GM12878 (cell line): ENCODE measurements at regions not wholly inside any gene's neighbourhood (a gene's known extent, or its start where the extent isn't known, plus 50 kb on each side); places are given as distances from the start of the nearest gene placed in this dataset.

Experiments
- ATAC-seq: fragments of 200-7000 bp; cut with Tn5 transposase; 3 replicates; pipeline ENCODE4 v1.9.1; 2020; ENCODE audit warnings: mild to moderate bottlenecking, moderate library complexity
- BruUV-seq: library from RNA; stranded (reverse); fragments of 400-500 nt; replicated peaks from 2 replicates; lab custom pipeline; 2021; lab: Mats Ljungman, UMichigan
- CTCF ChIA-PET: fragments of 300-600 bp; sonication (Branson Sonifier 250); formaldehyde crosslinking; extraction: SDS; loops from one replicate; lab custom pipeline; 2021; ENCODE audit warnings: inconsistent platforms; lab: Yijun Ruan, JAX
- POLR2A ChIA-PET: fragments of 350-600 bp; formaldehyde crosslinking; extraction: SDS; loops from one replicate; lab custom pipeline; 2021; ENCODE audit warnings: inconsistent platforms; lab: Charles Lee
- RAD21 ChIA-PET: fragments of 300-600 bp; sonication (Branson Sonifier 250); formaldehyde crosslinking; loops from one replicate; lab custom pipeline; 2023; ENCODE audit warnings: antibody characterized with exemption; ENCODE audit not compliant: unreplicated experiment; lab: Charles Lee
- SMC1A ChIA-PET: fragments of 300-600 bp; sonication (Branson Sonifier 250); formaldehyde crosslinking; loops from one replicate; lab custom pipeline; 2023; ENCODE audit not compliant: unreplicated experiment, uncharacterized antibody; lab: Charles Lee
- DNase-seq: peaks from one replicate; pipeline ENCODE4 v3.0.0-alpha.2; 2011; ENCODE audit warnings: low read depth, low spot score
- FAIRE-seq: peaks from 3 replicates; lab custom pipeline; 2011; peaks lifted over from hg19 to GRCh38; lab: Jason Lieb, UNC
- H2AFZ ChIP-seq: 2 replicates; pipeline ENCODE4 v1.6.0; 2011; ENCODE audit warnings: low read depth, low read length, control low read depth; ENCODE audit not compliant: control insufficient read depth
- H3K27ac ChIP-seq: 2 replicates; pipeline ENCODE4 v1.5.1; 2011; ENCODE audit warnings: control low read depth; ENCODE audit not compliant: control insufficient read depth, insufficient read depth
- H3K27me3 ChIP-seq, 2 experiments: replicated peaks in 1 of 2; 2 replicates each; pipeline versions ENCODE4 v1.6.0 to v1.6.1; 2011; ENCODE audit warnings: low read length in 1 of 2; ENCODE audit not compliant: control insufficient read depth in 2 of 2, insufficient read depth in 2 of 2
- H3K36me3 ChIP-seq, 2 experiments: 2 replicates each; pipeline ENCODE4 v1.5.1; 2011; ENCODE audit warnings: low read length in 1 of 2; ENCODE audit not compliant: control insufficient read depth in 2 of 2, insufficient read depth in 2 of 2
- H3K4me1 ChIP-seq: 2 replicates; pipeline ENCODE4 v1.6.1; 2011; ENCODE audit warnings: mild to moderate bottlenecking, low read length, moderate library complexity, mixed read lengths; ENCODE audit not compliant: control insufficient read depth, insufficient read depth
- H3K4me2 ChIP-seq: 2 replicates; pipeline ENCODE4 v1.6.0; 2011; ENCODE audit warnings: control low read depth; ENCODE audit not compliant: control insufficient read depth, insufficient read depth
- H3K4me3 ChIP-seq: fragments of 200-600 bp; sonication (generic); 2 replicates; pipeline ENCODE4 v1.5.1; 2016
- H3K79me2 ChIP-seq: 2 replicates; pipeline ENCODE4 v1.6.0; 2011; ENCODE audit warnings: low read length; ENCODE audit not compliant: control insufficient read depth, insufficient read depth
- H3K9ac ChIP-seq: 2 replicates; pipeline ENCODE4 v1.8.0; 2011; ENCODE audit warnings: low read length, control low read depth, mixed read lengths; ENCODE audit not compliant: control insufficient read depth, insufficient read depth
- H3K9me3 ChIP-seq: replicated peaks from 3 replicates; pipeline ENCODE4 v1.5.1; 2011; ENCODE audit warnings: mild to moderate bottlenecking, low read length; ENCODE audit not compliant: control insufficient read depth, insufficient read depth
- H4K20me1 ChIP-seq: 2 replicates; pipeline ENCODE4 v1.6.0; 2011; ENCODE audit not compliant: control insufficient read depth, insufficient read depth
- BHLHE40 ChIP-seq, 2 experiments: fragments of 450-650 bp in 1 of 2; IDR thresholded peaks; 2 replicates each; pipeline ENCODE4 v1.6.1; 2011 to 2017; ENCODE audit warnings: low read depth in 2 of 2, borderline replicate concordance in 1 of 2, improper control_type of control experiment in 1 of 2, low read length in 1 of 2, mild to moderate bottlenecking in 1 of 2
- FOS ChIP-seq: IDR thresholded peaks from 3 replicates; pipeline ENCODE4 v1.6.1; 2011; ENCODE audit warnings: borderline replicate concordance; ENCODE audit not compliant: insufficient read length; ENCODE audit errors: extremely low read depth
- GABPA ChIP-seq: IDR thresholded peaks from 2 replicates; pipeline ENCODE4 v1.6.1; 2014; ENCODE audit warnings: antibody characterized with exemption, low read depth, mild to moderate bottlenecking, inconsistent platforms
- GATAD2B ChIP-seq: fragments of 450-650 bp; conservative IDR thresholded peaks from 2 replicates; pipeline ENCODE4 v1.6.1; 2017; ENCODE audit warnings: low read depth, mild to moderate bottlenecking, moderate library complexity
- IRF4 ChIP-seq: IDR thresholded peaks from 2 replicates; pipeline ENCODE4 v1.6.1; 2011; ENCODE audit warnings: low read depth, low read length
- MTA2 ChIP-seq: fragments of 450-650 bp; IDR thresholded peaks from 2 replicates; pipeline ENCODE4 v1.6.1; 2016; ENCODE audit warnings: low read depth, mild to moderate bottlenecking, moderate library complexity
- NFXL1 ChIP-seq: fragments of 450-650 bp; IDR thresholded peaks from 2 replicates; pipeline ENCODE4 v1.6.1; 2017; ENCODE audit warnings: antibody characterized with exemption, mild to moderate bottlenecking, borderline replicate concordance
- NRF1 ChIP-seq: conservative IDR thresholded peaks from 2 replicates; pipeline ENCODE4 v1.6.1; 2011; ENCODE audit warnings: mild to moderate bottlenecking, low read depth, low read length, improper control_type of control experiment
- PAX8 ChIP-seq: fragments of 450-650 bp; IDR thresholded peaks from 2 replicates; pipeline ENCODE4 v1.6.1; 2017; ENCODE audit warnings: mild to moderate bottlenecking, moderate library complexity
- PKNOX1 ChIP-seq: fragments of 450-650 bp; IDR thresholded peaks from 2 replicates; pipeline ENCODE4 v1.6.1; 2016; ENCODE audit warnings: mild to moderate bottlenecking
- PML ChIP-seq: IDR thresholded peaks from 2 replicates; pipeline ENCODE4 v1.6.1; 2012; ENCODE audit warnings: low read length, inconsistent platforms
- RFX5 ChIP-seq: IDR thresholded peaks from 2 replicates; pipeline ENCODE4 v1.6.1; 2011; ENCODE audit warnings: low read depth, low read length, improper control_type of control experiment
- RUNX3 ChIP-seq: IDR thresholded peaks from 2 replicates; pipeline ENCODE4 v1.6.1; 2012; ENCODE audit warnings: low read length, inconsistent platforms
- SMAD1 ChIP-seq: fragments of 450-650 bp; IDR thresholded peaks from 2 replicates; pipeline ENCODE4 v1.6.1; 2018; ENCODE audit warnings: mild to moderate bottlenecking, low read depth; ENCODE audit not compliant: partially characterized antibody
- TAF1 ChIP-seq: IDR thresholded peaks from 2 replicates; pipeline ENCODE4 v1.6.1; 2011; ENCODE audit warnings: mild to moderate bottlenecking, low read depth, low read length, borderline replicate concordance
- TARDBP ChIP-seq: IDR thresholded peaks from 2 replicates; pipeline ENCODE4 v1.6.1; 2016; ENCODE audit warnings: borderline replicate concordance
- TCF7 ChIP-seq: IDR thresholded peaks from 2 replicates; pipeline ENCODE4 v1.6.1; 2014; ENCODE audit warnings: antibody characterized with exemption, borderline replicate concordance
- ZNF24 ChIP-seq: fragments of 450-650 bp; IDR thresholded peaks from 2 replicates; pipeline ENCODE4 v1.6.1; 2017; ENCODE audit warnings: antibody characterized with exemption, mild to moderate bottlenecking
- ZNF384 ChIP-seq: IDR thresholded peaks from 2 replicates; pipeline ENCODE4 v1.6.1; 2012; ENCODE audit warnings: low read depth, mild to moderate bottlenecking, low read length, improper control_type of control experiment, borderline replicate concordance
- ZSCAN29 ChIP-seq: fragments of 450-650 bp; IDR thresholded peaks from 2 replicates; pipeline ENCODE4 v1.6.1; 2017; ENCODE audit warnings: mild to moderate bottlenecking, moderate library complexity
- WGBS: methylation state at CpG from one replicate; pipeline ENCODE4 v1.1.6; 2016; ENCODE audit warnings: low lambda C conversion rate; ENCODE audit not compliant: insufficient replicate concordance, insufficient coverage; ENCODE audit errors: missing lambda C conversion rate; 5-methylcytosine and 5-hydroxymethylcytosine counted together
- in situ Hi-C: fragments of 300-500 bp; cut with MboI; formaldehyde crosslinking; loops from 9 replicates; pipeline ENCODE4 v1.14.3; 2018; ENCODE audit warnings: mixed read lengths
- intact Hi-C: fragments of 100-400 bp; cut with micrococcal nuclease; formaldehyde crosslinking; loops from one replicate; pipeline ENCODE4 v1.14.2; 2022; ENCODE audit not compliant: unreplicated experiment
- TF ChIP-seq, protein P1 (sequence below), 3 experiments: IDR thresholded peaks in 2 of 3; conservative IDR thresholded peaks in 1 of 3; 2 replicates each; pipeline ENCODE4 v1.5.1; 2011; ENCODE audit warnings: low read depth in 3 of 3, low read length in 3 of 3, mild to moderate bottlenecking in 3 of 3, control low read depth in 2 of 3, moderate library complexity in 2 of 3, inconsistent platforms in 1 of 3, mixed read lengths in 1 of 3; ENCODE audit not compliant: control insufficient read depth in 2 of 3, insufficient read depth in 1 of 3; ENCODE audit errors: extremely low read depth in 1 of 3
- TF ChIP-seq, protein P2 (sequence below): fragments of 150-350 bp; IDR thresholded peaks from 2 replicates; pipeline ENCODE4 v1.6.1; 2014; ENCODE audit warnings: mild to moderate bottlenecking, low read depth, low read length

DNA sequence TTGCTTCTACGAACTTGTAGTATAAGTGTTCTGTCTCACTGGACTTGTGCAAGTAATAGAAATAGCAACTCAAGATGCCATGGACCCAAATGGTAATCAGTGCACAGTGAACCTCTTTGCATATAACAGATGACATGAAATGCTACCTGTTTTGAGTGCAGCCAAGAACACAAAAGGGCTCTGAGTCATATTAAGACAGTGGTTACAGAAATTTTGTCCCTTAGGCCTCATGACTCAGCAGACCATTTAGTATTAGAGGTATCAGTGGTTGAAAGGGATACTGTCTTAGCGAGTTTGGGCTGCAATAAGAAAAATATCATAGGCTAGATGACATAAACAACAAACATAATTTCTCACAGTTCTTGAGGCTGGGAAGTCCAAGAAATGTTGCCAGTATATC, 502.9 kb upstream of the PCDH10 start:
- Histone ChIP-seq H3K4me3 (no peak overlapping the region), H3K27me3 (no peaks in the 10 kb centered on the region), H3K9me3 (no peaks in the 10 kb centered on the region), H3K4me2 (no peak overlapping the region), H4K20me1 (no peaks in the 10 kb centered on the region), H3K36me3 (no peaks in the 10 kb centered on the region), H3K9ac (no peak overlapping the region), H3K27ac (no peak overlapping the region), H3K4me1 (no peaks in the 10 kb centered on the region), H3K79me2 (no peaks in the 10 kb centered on the region), H2AFZ (no peak overlapping the region)
- CTCF ChIA-PET: no interaction called here
- POLR2A ChIA-PET: no interaction called here
- intact Hi-C loops (no loop called here), in situ Hi-C loops (loop anchor here (25.0 kb wide), 1 partner anchor 1559 kb away; no protein-coding TSS in a partner anchor)
- 3% methylated on average over 2 of the region's 2 CpGs for WGBS
- ATAC-seq (peak; percentile 95), FAIRE-seq (peak; percentile 71), DNase-seq (peak; percentile 44)
- SMC1A ChIA-PET: no interaction called here
- RAD21 ChIA-PET: no interaction called here
- BruUV-seq: no TSS peak
- TF ChIP-seq PKNOX1: no peak
- TF ChIP-seq NRF1: no peak
- TF ChIP-seq, protein P1, sequence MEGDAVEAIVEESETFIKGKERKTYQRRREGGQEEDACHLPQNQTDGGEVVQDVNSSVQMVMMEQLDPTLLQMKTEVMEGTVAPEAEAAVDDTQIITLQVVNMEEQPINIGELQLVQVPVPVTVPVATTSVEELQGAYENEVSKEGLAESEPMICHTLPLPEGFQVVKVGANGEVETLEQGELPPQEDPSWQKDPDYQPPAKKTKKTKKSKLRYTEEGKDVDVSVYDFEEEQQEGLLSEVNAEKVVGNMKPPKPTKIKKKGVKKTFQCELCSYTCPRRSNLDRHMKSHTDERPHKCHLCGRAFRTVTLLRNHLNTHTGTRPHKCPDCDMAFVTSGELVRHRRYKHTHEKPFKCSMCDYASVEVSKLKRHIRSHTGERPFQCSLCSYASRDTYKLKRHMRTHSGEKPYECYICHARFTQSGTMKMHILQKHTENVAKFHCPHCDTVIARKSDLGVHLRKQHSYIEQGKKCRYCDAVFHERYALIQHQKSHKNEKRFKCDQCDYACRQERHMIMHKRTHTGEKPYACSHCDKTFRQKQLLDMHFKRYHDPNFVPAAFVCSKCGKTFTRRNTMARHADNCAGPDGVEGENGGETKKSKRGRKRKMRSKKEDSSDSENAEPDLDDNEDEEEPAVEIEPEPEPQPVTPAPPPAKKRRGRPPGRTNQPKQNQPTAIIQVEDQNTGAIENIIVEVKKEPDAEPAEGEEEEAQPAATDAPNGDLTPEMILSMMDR (IDR thresholded peaks at IDR 0.05 in 2 of 3, conservative IDR thresholded peaks at IDR 0.05 in 1 of 3; ENCODE audit: control insufficient read depth in 2 of 3, extremely low read depth in 1 of 3, insufficient read depth in 1 of 3, low read depth in 3 of 3, low read length in 3 of 3): no peak
- peak; percentile 97 for TF ChIP-seq RUNX3
- 0 out of 2 replicates have a peak, but pooled peaks have one; percentile 13 for TF ChIP-seq GABPA
- no peak for TF ChIP-seq ZNF384
- peak; percentile 37 to 42; a peak in 1 of 4 replicates for TF ChIP-seq BHLHE40 (IDR thresholded peaks at IDR 0.05; ENCODE audit: borderline replicate concordance in 1 of 2, low read depth in 2 of 2, low read length in 1 of 2)
- TF ChIP-seq SMAD1: no peak
- TF ChIP-seq TAF1: no peak
- peak; percentile 90 for TF ChIP-seq IRF4
- TF ChIP-seq ZSCAN29: no peak
- TF ChIP-seq NFXL1: no peak
- TF ChIP-seq RFX5: no peak
- peak; percentile 81 for TF ChIP-seq MTA2
- TF ChIP-seq PAX8: no peak
- 0 out of 2 replicates have a peak, but pooled peaks have one; percentile 47 for TF ChIP-seq PML
- TF ChIP-seq FOS: no peak
- no peak for TF ChIP-seq TARDBP
- TF ChIP-seq ZNF24: peak; percentile 15; the same call in 1 of the 2 replicates
- TF ChIP-seq GATAD2B: no peak
- peak; percentile 65; the same call in 1 of the 2 replicates for TF ChIP-seq TCF7
- TF ChIP-seq, protein P2, sequence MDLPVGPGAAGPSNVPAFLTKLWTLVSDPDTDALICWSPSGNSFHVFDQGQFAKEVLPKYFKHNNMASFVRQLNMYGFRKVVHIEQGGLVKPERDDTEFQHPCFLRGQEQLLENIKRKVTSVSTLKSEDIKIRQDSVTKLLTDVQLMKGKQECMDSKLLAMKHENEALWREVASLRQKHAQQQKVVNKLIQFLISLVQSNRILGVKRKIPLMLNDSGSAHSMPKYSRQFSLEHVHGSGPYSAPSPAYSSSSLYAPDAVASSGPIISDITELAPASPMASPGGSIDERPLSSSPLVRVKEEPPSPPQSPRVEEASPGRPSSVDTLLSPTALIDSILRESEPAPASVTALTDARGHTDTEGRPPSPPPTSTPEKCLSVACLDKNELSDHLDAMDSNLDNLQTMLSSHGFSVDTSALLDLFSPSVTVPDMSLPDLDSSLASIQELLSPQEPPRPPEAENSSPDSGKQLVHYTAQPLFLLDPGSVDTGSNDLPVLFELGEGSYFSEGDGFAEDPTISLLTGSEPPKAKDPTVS: no peak
